Tibial nerve (tissue), 4 donors: ENCODE measurements at regions not wholly inside any gene's neighbourhood (a gene's known extent, or its start where the extent isn't known, plus 50 kb on each side); places are given as distances from the start of the nearest gene placed in this dataset.

Experiments used
- EP300 ChIP-seq, 2 donors: sonication (generic); formaldehyde crosslinking; IDR thresholded peaks; one replicate each; pipeline ENCODE4 v1.6.1; 2017; ENCODE audit warnings: antibody characterized with exemption in 2 of 2, mild to moderate bottlenecking in 1 of 2
- POLR2A ChIP-seq, 2 donors: fragments of 450-650 bp; IDR thresholded peaks; one replicate each; pipeline ENCODE4 v1.6.1; 2017; ENCODE audit warnings: antibody characterized with exemption in 2 of 2, mild to moderate bottlenecking in 2 of 2, moderate library complexity in 2 of 2
- TF ChIP-seq, protein P1 (sequence below), 5 experiments: fragments of 200-600 bp in 3 of 5; fragments of 450-650 bp in 2 of 5; sonication (generic) in 3 of 5; IDR thresholded peaks; one replicate each; pipeline ENCODE4 v1.5.1; 2016 to 2019; ENCODE audit warnings: antibody characterized with exemption in 5 of 5, mild to moderate bottlenecking in 3 of 5, moderate library complexity in 2 of 5

DNA sequence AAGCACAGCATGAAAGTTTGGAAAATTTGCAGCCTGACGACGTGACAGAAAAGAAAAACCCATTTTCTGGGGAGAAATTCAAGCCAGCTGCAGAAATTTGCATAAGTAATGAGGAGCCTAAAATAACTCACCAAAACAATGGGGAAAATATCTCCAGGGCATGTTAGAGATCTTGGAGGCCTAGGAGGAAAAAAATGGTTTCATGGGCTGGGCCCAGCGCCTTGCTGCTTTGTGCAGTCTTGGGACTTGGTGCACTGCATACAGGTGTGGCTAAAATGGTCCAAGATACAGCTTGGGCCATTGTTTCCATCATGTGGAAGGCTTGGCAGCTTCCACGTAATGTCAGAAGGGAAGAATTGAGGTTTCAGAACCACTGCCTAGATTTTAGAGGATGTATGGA is 428.5 kb upstream of the FRG2C start:
- TF ChIP-seq, protein P1, sequence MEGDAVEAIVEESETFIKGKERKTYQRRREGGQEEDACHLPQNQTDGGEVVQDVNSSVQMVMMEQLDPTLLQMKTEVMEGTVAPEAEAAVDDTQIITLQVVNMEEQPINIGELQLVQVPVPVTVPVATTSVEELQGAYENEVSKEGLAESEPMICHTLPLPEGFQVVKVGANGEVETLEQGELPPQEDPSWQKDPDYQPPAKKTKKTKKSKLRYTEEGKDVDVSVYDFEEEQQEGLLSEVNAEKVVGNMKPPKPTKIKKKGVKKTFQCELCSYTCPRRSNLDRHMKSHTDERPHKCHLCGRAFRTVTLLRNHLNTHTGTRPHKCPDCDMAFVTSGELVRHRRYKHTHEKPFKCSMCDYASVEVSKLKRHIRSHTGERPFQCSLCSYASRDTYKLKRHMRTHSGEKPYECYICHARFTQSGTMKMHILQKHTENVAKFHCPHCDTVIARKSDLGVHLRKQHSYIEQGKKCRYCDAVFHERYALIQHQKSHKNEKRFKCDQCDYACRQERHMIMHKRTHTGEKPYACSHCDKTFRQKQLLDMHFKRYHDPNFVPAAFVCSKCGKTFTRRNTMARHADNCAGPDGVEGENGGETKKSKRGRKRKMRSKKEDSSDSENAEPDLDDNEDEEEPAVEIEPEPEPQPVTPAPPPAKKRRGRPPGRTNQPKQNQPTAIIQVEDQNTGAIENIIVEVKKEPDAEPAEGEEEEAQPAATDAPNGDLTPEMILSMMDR (IDR thresholded peaks at IDR 0.05): no peak
- TF ChIP-seq POLR2A (IDR thresholded peaks at IDR 0.05) (no peak), EP300 (IDR thresholded peaks at IDR 0.05) (no peak)
